SK-N-SH (cell line): ENCODE measurements at regions not wholly inside any gene's neighbourhood (a gene's known extent, or its start where the extent isn't known, plus 50 kb on each side); places are given as distances from the start of the nearest gene placed in this dataset.

Experiments
- CTCF ChIA-PET: fragments of 300-600, 350-600 bp; formaldehyde crosslinking; extraction: SDS; loops from one replicate; lab custom pipeline; 2021; lab: Yijun Ruan, JAX
- POLR2A ChIA-PET: fragments of 350-600 bp; sonication (Branson Sonifier 250); formaldehyde crosslinking; extraction: SDS; loops from one replicate; lab custom pipeline; 2020; ENCODE audit warnings: antibody characterized with exemption, inconsistent platforms; lab: Yijun Ruan, JAX
- DNase-seq: peaks from one replicate; pipeline ENCODE4 v3.0.0; 2012
- H2AFZ ChIP-seq: fragments of 200-600 bp; sonication (generic); 2 replicates; pipeline ENCODE4 v1.8.1; 2016; ENCODE audit warnings: antibody characterized with exemption, mild to moderate bottlenecking, low read depth
- H3F3A ChIP-seq: fragments of 200-600 bp; sonication (generic); replicated peaks from 2 replicates; pipeline ENCODE3; 2016; ENCODE audit warnings: antibody characterized with exemption, mild to moderate bottlenecking; ENCODE audit not compliant: insufficient read depth
- H3K27ac ChIP-seq, 2 experiments: fragments of 200-500 bp in 1 of 2; fragments of 200-600 bp in 1 of 2; sonication (Bioruptor generic) in 1 of 2; sonication (generic), shearing (Covaris generic) in 1 of 2; 2 replicates each; pipeline versions ENCODE4 v1.5.1 to v1.6.1; 2014 to 2016; ENCODE audit warnings: low read depth in 2 of 2, inconsistent platforms in 1 of 2, low read length in 1 of 2, mild to moderate bottlenecking in 1 of 2, mixed read lengths in 1 of 2
- H3K27me3 ChIP-seq: fragments of 200-600 bp; sonication (generic), shearing (Covaris generic); 2 replicates; pipeline ENCODE4 v1.6.1; 2016; ENCODE audit warnings: mixed run types; ENCODE audit not compliant: insufficient read depth
- H3K36me3 ChIP-seq, 2 experiments: fragments of 200-500 bp in 1 of 2; fragments of 200-600 bp in 1 of 2; sonication (Bioruptor generic) in 1 of 2; sonication (generic) in 1 of 2; replicated peaks in 1 of 2; 2 replicates each; pipeline versions ENCODE3 to v1.5.1; 2014 to 2016; ENCODE audit warnings: low read length in 1 of 2, mild to moderate bottlenecking in 1 of 2; ENCODE audit not compliant: insufficient read depth in 2 of 2, control insufficient read depth in 1 of 2
- H3K4me1 ChIP-seq, 2 experiments: fragments of 200-500 bp in 1 of 2; fragments of 200-600 bp in 1 of 2; sonication (Bioruptor generic) in 1 of 2; sonication (generic), shearing (Covaris generic) in 1 of 2; 2 replicates each; pipeline versions ENCODE4 v1.5.1 to v1.6.1; 2014 to 2016; ENCODE audit warnings: low read depth in 1 of 2, low read length in 1 of 2, mixed run types in 1 of 2; ENCODE audit not compliant: insufficient read depth in 2 of 2, control insufficient read depth in 1 of 2
- H3K4me2 ChIP-seq: fragments of 200-600 bp; sonication (generic), shearing (Covaris generic); 2 replicates; pipeline ENCODE4 v1.6.1; 2017; ENCODE audit warnings: mixed run types
- H3K4me3 ChIP-seq, 2 experiments: fragments of 200-500 bp in 1 of 2; fragments of 200-600 bp in 1 of 2; sonication (Bioruptor generic) in 1 of 2; sonication (generic), shearing (Covaris generic) in 1 of 2; 2 replicates each; pipeline versions ENCODE4 v1.5.1 to v1.8.1; 2014 to 2016; ENCODE audit warnings: low read depth in 2 of 2, inconsistent platforms in 1 of 2, low read length in 1 of 2, mild to moderate bottlenecking in 1 of 2, mixed read lengths in 1 of 2, moderate library complexity in 1 of 2
- H3K79me2 ChIP-seq: fragments of 200-600 bp; sonication (generic); 2 replicates; pipeline ENCODE4 v1.8.1; 2017; ENCODE audit warnings: mild to moderate bottlenecking; ENCODE audit not compliant: insufficient read depth
- H3K9ac ChIP-seq: fragments of 200-600 bp; sonication (generic); 2 replicates; pipeline ENCODE4 v1.6.1; 2017; ENCODE audit warnings: mixed run types
- H3K9me2 ChIP-seq: fragments of 200-600 bp; sonication (generic); 2 replicates; pipeline ENCODE4 v1.6.1; 2017; ENCODE audit warnings: mixed run types
- H3K9me3 ChIP-seq: fragments of 200-600 bp; sonication (generic); 2 replicates; pipeline ENCODE4 v1.6.1; 2017; ENCODE audit warnings: mixed run types, mild to moderate bottlenecking, moderate library complexity
- H4K20me1 ChIP-seq: fragments of 200-600 bp; sonication (generic); 2 replicates; pipeline ENCODE4 v1.6.1; 2017; ENCODE audit warnings: mild to moderate bottlenecking, mixed run types; ENCODE audit not compliant: insufficient read depth
- EP300 ChIP-seq, 2 experiments: IDR thresholded peaks; 2 replicates each; pipeline versions ENCODE4 v1.4.0 to v1.6.1; 2012; ENCODE audit warnings: borderline replicate concordance in 1 of 2, low read depth in 1 of 2, low read length in 1 of 2
- EZH2phosphoT487 ChIP-seq: fragments of 200-600 bp; sonication (generic); IDR thresholded peaks from 2 replicates; pipeline ENCODE4 v1.6.1; 2017; ENCODE audit warnings: low read depth, mixed run types, mild to moderate bottlenecking, antibody characterized with exemption, moderate library complexity, borderline replicate concordance
- FOXJ3 ChIP-seq: sonication (generic); formaldehyde crosslinking; IDR thresholded peaks from 2 replicates; pipeline ENCODE4 v1.5.1; 2020; ENCODE audit warnings: mild to moderate bottlenecking, missing genetic modification reagents
- GATA2 ChIP-seq: sonication (generic); formaldehyde crosslinking; IDR thresholded peaks from 2 replicates; pipeline ENCODE4 v1.5.0; 2020; ENCODE audit warnings: mild to moderate bottlenecking, missing genetic modification reagents
- NFIC ChIP-seq: IDR thresholded peaks from 2 replicates; pipeline ENCODE4 v1.4.0; 2012; ENCODE audit warnings: borderline replicate concordance
- RCOR1 ChIP-seq: fragments of 150-350 bp; IDR thresholded peaks from 2 replicates; pipeline ENCODE4 v1.6.1; 2017; ENCODE audit warnings: antibody characterized with exemption, low read length
- RFX5 ChIP-seq: IDR thresholded peaks from 2 replicates; pipeline ENCODE4 v1.6.1; 2012; ENCODE audit warnings: mild to moderate bottlenecking, improper control_type of control experiment, low read length
- RXRA ChIP-seq: IDR thresholded peaks from 2 replicates; pipeline ENCODE4 v1.4.0; 2012; ENCODE audit warnings: low read depth, mild to moderate bottlenecking, borderline replicate concordance
- SMC3 ChIP-seq: IDR thresholded peaks from 2 replicates; pipeline ENCODE4 v1.6.1; 2012; ENCODE audit warnings: low read depth, low read length, improper control_type of control experiment
- TEAD4 ChIP-seq: IDR thresholded peaks from 2 replicates; pipeline ENCODE4 v1.4.0; 2012; ENCODE audit warnings: mild to moderate bottlenecking, borderline replicate concordance; ENCODE audit not compliant: insufficient read depth
- YY1 ChIP-seq: IDR thresholded peaks from 2 replicates; pipeline ENCODE4 v1.4.0; 2012; ENCODE audit warnings: low read depth, mild to moderate bottlenecking
- WGBS: methylation state at CpG from one replicate; pipeline ENCODE4 v1.1.6; 2017; ENCODE audit warnings: low lambda C conversion rate; 5-methylcytosine and 5-hydroxymethylcytosine counted together
- TF ChIP-seq, protein P1 (sequence below): IDR thresholded peaks from 2 replicates; pipeline ENCODE4 v1.4.0; 2012; ENCODE audit warnings: low read depth
- TF ChIP-seq, protein P2 (sequence below): fragments of 200-600 bp; sonication (generic); IDR thresholded peaks from 2 replicates; pipeline ENCODE4 v1.6.1; 2017; ENCODE audit warnings: antibody characterized with exemption, mild to moderate bottlenecking, moderate library complexity
- TF ChIP-seq, protein P3 (sequence below): IDR thresholded peaks from 2 replicates; pipeline ENCODE4 v1.4.0; 2012; ENCODE audit warnings: low read depth, borderline replicate concordance

DNA sequence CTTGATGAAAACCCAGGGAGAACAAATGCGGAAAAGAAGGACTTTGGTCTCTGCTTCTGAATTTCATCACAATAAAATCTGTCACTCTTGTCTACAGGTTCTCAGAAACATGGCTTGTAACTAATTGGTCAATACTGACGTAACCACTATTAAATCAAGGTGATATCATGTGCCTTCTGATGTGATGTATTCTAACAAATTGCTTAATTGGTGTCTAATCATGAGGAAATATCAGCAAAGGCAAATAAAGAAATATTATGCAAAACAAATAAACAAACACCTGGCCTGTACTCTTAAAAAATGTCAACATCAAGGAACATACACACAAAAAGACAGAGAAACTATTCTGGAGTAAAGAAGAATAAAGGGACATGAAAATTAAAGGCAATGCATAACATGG lies 1165.0 kb downstream of the NXPH1 start:
- POLR2A ChIA-PET, result no interaction called here
- no peak for DNase-seq

DNA sequence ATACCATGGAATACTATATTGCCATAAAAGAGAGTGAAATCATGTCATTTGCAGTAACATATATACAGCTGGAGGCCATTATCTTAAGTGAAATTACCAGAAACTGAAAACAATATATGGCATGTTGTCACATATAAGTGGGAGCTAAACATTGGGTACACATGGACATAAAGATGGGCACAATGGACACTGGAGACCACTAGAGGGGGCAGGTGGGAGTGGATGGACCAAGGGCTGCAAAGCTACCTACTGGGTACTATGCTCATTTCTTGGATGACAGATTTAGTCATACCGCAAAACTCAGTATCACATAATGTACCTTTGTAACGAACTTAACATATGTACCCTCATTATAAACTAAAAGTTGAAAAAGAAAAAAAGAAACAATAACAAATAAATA lies 1167.6 kb downstream of the NXPH1 start:
- CTCF ChIA-PET, result interaction anchor here (0.8 to 1.9 kb wide), 4 partner anchors 8 to 530 kb away, joined by 3 to 4 read pairs (median 4); no protein-coding TSS in a partner anchor
- POLR2A ChIA-PET, result no interaction called here
- Histone ChIP-seq H3K9me3 (0 out of 2 replicates have a peak, but pooled peaks cover 5% of the 10 kb centered on the region), H3K4me2 (no peak overlapping the region), H3K4me3 (no peak overlapping the region; a peak in 1 of 4 replicates), H3K36me3 (no peaks in the 10 kb centered on the region), H3K79me2 (no peaks in the 10 kb centered on the region), H3K27me3 (no peaks in the 10 kb centered on the region), H3K9me2 (peaks cover 4% of the 10 kb centered on the region; the same call in 1 of the 2 replicates), H3K27ac (no peak overlapping the region), H4K20me1 (no peaks in the 10 kb centered on the region), H3K4me1 (no peaks in the 10 kb centered on the region), H2AFZ (no peak overlapping the region), H3K9ac (no peak overlapping the region), H3F3A (no peaks in the 10 kb centered on the region)
- DNase-seq, result no peak
- TF ChIP-seq, protein P1, sequence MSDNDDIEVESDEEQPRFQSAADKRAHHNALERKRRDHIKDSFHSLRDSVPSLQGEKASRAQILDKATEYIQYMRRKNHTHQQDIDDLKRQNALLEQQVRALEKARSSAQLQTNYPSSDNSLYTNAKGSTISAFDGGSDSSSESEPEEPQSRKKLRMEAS, result no peak
- TF ChIP-seq TEAD4, result no peak
- TF ChIP-seq, protein P2, sequence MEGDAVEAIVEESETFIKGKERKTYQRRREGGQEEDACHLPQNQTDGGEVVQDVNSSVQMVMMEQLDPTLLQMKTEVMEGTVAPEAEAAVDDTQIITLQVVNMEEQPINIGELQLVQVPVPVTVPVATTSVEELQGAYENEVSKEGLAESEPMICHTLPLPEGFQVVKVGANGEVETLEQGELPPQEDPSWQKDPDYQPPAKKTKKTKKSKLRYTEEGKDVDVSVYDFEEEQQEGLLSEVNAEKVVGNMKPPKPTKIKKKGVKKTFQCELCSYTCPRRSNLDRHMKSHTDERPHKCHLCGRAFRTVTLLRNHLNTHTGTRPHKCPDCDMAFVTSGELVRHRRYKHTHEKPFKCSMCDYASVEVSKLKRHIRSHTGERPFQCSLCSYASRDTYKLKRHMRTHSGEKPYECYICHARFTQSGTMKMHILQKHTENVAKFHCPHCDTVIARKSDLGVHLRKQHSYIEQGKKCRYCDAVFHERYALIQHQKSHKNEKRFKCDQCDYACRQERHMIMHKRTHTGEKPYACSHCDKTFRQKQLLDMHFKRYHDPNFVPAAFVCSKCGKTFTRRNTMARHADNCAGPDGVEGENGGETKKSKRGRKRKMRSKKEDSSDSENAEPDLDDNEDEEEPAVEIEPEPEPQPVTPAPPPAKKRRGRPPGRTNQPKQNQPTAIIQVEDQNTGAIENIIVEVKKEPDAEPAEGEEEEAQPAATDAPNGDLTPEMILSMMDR, result peak; percentile 40
- WGBS, result 64% methylated on average over 2 of the region's 2 CpGs

More for the DNA sequence above, 1165.0 kb downstream of the NXPH1 start:
- H3F3A ChIP-seq, result no peaks in the 10 kb centered on the region
- H3K4me1 ChIP-seq, result no peaks in the 10 kb centered on the region
- no peaks in the 10 kb centered on the region for H3K27me3 ChIP-seq
- H3K27ac ChIP-seq, result no peak overlapping the region
- WGBS, result 22% methylated on average over 2 of the region's 2 CpGs
- CTCF ChIA-PET, result interaction anchor here (1.2 kb wide), 1 partner anchor 11 kb away, joined by 3 read pairs; no protein-coding TSS in a partner anchor
- H3K79me2 ChIP-seq, result no peaks in the 10 kb centered on the region
- no peak overlapping the region for H3K9ac ChIP-seq
- TF ChIP-seq, protein P2, result no peak
- no peak for TF ChIP-seq FOXJ3 (CRISPR knock-in tag)
- TF ChIP-seq, protein P3, sequence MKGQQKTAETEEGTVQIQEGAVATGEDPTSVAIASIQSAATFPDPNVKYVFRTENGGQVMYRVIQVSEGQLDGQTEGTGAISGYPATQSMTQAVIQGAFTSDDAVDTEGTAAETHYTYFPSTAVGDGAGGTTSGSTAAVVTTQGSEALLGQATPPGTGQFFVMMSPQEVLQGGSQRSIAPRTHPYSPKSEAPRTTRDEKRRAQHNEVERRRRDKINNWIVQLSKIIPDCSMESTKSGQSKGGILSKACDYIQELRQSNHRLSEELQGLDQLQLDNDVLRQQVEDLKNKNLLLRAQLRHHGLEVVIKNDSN, result no peak
- TF ChIP-seq GATA2, result no peak
- no peak for TF ChIP-seq RXRA
- no peak for TF ChIP-seq SMC3
- TF ChIP-seq YY1, result no peak
- no peak for TF ChIP-seq TEAD4
- no peak for TF ChIP-seq RFX5
- TF ChIP-seq EP300 (IDR thresholded peaks at IDR 0.05; ENCODE audit: borderline replicate concordance in 1 of 2, low read depth in 1 of 2, low read length in 1 of 2), result no peak
- no peak for TF ChIP-seq NFIC
- TF ChIP-seq RCOR1, result no peak
- no peak for TF ChIP-seq EZH2phosphoT487
- peaks cover 4% of the 10 kb centered on the region; the same call in 1 of the 2 replicates for H3K9me2 ChIP-seq
- H4K20me1 ChIP-seq, result no peaks in the 10 kb centered on the region
- H3K4me2 ChIP-seq, result no peak overlapping the region
- H2AFZ ChIP-seq, result no peak overlapping the region
- no peak overlapping the region for H3K4me3 ChIP-seq
- H3K36me3 ChIP-seq, result no peaks in the 10 kb centered on the region
- H3K9me3 ChIP-seq, result 0 out of 2 replicates have a peak, but pooled peaks cover 5% of the 10 kb centered on the region
